Central memory CD4-positive, alpha-beta T cell (primary cell): ENCODE measurements at regions not wholly inside any gene's neighbourhood (a gene's known extent, or its start where the extent isn't known, plus 50 kb on each side); places are given as distances from the start of the nearest gene placed in this dataset.

ENCODE experiments used
- DNase-seq: peaks from one replicate; pipeline ENCODE4 v3.0.0; 2022

DNA sequence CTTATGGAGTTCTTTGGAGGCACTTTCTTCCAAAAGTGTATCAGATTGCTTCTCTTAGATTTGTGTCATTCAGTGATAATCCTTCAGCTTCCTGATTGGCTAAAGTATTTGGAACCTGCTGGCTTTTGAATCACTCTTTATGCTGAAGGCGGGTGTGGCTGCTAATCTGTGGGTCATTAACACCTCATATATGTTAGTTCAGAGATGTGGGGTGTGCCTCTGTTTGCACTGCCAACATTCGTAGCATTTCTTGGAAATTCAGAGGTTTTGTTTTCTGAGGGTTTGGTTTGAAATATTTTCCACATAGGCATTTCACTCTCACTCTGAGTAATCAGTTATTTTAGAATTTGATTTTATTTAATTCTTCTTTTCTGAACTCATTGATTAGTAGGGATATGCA is 1604.4 kb upstream of the ACVR2A start:
- no peak for DNase-seq

DNA sequence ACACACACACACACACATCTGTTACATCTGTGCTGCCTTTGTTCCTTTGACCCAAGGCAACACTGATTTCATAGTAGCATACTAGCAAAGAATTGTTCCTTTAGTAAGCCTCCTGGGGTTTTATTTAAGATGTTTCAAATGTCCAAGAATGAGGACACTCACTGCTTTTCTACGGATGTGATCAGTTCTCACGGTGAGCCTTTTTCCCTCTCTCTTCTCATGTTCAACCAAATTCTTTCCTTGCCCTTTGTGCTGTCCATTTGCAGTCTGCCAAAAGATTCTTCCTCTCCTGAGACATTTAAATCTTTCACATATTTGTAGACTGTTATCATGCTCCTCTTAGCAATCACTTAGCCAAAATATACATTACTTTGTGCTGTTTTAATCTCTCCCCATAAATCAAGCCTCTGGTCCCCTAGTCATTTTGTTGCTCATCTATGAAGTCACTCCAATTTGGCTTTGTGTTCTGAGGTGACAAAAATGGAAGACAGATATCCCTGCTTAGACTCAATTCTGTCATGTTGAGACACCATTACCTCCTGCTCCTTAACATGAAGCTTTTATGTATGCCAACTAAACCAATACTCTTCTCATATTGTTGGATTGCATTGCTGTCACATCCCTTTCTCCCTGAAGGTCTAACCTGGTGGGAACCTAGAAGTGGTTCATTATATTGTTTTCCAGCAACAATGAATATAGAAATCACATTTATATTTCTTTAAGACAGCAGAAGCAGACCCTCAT is 1605.3 kb upstream of the ACVR2A start:
- DNase-seq: no peak

DNA sequence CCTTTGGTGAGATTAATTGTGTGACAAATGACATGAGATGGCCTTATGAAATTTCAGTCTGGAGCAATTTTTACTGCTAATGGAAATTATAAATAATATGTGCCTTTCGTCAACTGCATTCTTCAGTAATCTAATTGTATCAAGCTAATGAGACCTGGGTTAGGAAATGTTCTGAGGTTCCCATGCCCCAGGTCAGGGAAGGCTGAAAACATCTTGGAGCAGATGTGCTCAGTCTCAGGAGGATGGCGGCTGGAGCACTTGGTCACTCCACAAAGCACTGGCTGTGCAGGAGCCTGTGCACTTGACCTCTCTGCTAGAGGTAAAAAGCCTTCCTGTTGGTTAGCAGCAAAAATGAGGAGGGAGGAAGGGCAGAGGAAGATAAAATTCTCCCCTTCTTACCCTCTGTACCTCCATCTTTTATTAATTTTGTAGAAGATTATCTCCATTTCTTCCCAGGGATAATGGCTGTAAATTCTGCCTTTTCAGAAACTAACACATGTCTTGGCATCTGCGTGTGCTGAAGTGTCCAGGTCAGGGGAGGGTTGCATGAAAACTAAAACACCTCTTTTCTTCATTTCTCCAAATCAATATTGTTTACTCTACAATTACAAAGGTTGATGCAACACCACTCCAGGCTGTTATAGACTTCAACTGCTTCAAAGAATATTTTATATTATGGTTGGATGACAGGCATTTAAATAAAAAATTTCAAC is 1606.4 kb upstream of the ACVR2A start:
- DNase-seq: no peak

DNA sequence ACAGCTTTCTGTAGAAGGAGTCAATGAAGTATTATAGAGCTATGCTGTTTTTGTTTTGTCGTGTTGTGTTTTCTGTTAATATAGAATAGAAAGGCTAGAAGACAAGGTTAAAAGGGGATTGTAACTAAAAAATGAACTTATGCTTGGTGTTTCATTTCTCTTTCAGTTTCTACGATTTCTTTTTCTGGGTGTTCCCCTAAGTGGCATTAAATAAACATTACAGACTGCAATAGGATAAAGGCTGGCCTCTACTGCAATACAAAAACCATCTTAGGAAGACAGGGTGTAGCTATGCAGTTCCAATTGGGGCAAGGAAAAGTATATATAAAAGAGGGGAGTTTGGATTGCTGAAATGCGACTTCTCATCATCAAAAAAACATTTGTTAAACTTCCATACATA is 1609.7 kb upstream of the ACVR2A start:
- DNase-seq: no peak

DNA sequence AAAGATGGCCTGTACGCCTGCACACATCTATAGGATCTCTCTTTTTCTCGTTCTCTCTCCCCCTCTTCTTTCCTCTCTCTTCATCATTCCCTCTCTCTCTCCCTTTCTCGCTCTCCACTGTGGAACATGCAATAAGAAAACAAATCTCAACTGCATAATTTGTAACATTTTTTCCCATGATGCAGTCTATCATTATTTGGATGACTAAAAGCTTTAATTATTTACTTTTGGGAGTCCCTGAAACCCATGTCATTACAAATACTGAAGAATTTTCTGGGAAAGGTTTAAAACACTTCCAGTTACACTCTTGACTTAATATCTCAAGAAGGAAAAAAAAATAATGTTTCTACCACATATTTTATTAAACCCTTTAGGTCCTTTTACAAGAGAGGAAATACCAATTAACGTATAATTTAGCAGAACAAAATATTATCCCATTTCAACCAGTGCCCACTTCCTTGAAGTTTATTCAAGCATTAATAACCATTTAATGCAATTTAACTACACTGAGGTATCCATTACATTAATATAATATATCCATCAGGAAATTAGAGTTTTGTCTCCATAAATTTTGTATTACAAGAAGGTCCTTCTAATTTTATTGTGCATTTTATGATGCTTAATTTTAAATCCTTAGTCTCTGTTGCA is 1615.2 kb upstream of the ACVR2A start:
- no peak for DNase-seq

DNA sequence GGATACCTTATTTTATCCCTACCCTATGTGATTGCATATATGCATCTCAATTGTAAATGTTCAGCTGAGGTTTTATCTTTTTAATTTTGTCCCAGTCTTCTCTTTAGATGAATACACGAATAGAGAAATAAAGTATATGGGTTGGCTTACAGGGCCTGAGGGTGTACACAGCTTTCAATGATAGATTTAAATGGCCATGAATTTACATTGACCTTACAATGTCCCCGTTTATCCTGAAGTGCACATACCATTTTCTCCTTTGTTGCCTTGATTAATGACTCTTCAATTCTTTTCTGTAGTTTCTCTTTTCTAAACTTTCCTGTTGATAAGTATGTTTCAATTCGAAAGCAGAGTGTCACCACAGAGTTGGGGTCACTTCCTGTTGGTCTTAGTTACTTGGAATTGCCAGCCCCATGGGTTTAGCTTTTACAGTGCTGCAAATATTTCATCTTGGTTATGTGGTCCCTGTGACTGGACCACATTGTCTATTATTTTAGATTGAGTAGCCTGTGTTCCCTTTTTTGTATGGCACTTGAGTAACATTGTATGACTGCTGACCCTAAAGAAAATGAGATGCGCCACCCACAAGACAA is 1616.3 kb upstream of the ACVR2A start:
- DNase-seq: no peak

DNA sequence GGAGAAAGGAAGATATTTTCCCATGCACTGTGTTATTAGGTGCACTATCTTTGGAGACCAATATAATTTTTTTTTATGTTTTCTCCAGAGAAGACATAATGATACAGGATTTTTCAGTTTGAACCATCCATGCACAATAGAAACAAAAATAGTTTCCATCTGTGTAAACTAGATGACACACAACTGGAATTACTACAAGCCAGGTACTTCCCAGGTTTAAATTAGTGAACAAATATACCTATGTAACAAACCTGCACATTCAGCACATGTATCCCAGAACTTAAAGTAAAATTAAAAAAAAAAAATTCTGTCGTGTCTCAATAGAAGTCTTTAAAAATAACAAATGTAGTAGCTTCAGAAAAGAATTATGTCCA is 1616.8 kb upstream of the ACVR2A start:
- DNase-seq: no peak

DNA sequence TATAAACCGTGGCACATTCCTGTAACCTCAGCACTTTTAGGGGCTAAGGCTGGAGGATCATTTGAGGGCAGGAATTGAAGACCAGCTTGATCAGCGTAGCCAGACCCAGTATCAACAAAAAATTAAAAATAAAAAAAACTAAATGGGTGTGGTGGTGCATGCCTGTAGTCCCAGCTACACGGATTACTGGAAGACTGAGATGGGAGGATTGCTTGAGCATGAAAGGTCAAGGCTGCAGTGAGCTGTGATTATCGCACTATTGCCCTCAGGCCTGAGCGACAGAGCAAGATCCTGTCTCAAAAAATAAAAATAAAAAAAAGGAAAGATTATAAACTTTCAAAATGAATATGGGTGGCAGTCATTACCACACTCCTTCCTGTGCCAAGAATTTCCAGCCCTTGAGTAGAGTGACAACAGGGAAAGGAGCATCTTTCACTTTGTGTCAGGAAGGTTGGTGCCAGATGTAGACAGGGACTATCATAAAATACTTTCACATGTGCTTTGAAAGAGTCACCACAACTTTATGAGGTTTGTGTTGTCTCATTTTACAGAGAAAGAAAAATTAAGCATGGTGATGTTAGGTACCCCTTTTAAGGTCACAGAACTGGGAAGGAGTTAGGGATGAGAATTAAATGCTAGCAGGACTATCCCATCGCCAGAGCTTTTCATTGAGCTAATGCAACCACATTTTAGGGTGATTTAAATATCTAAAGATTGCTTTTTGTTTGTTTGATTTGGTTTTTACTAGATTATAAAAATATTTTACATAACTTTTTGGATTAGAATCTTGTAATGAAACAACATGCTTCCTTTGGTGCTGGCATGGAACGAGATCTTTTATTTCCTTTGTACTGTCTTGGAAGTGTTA is 1617.4 kb upstream of the ACVR2A start:
- no peak for DNase-seq

DNA sequence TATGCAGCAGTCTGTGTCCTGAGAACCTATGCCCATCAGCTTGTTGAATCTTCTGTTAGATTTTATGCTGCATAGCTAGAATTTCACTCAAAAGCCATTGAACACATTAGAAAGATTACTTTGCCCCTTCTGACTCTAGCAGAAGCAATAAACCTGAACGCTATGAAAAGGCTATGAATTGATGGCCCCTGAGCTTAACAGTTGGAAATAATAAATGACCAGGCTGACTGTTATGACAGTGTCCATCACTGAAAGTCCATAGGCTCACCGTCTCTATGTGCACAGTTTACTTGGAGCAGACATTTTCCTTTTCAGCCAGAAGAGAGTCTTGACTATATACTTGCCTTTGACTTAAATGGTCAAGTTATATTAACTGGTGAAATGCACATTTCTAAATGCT is 1618.8 kb upstream of the ACVR2A start:
- DNase-seq: no peak

DNA sequence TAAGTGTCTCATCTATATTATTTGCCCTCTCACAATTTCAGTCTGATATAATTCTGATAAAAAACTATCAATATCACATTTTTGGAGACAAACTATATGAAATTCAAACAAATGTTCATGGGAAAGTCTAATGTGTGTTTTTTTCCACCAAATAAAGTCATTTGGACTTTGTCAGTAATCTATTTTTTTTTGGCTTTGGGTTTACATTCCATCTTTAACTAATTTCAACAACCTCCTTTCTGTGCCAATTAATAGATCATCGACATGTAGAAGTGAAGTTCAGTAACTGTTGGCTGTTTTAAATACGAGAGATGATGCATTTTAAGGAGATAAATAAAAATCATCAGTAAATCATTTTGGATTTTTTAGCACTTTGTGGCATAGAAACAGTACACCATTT is 1623.0 kb upstream of the ACVR2A start:
- no peak for DNase-seq

DNA sequence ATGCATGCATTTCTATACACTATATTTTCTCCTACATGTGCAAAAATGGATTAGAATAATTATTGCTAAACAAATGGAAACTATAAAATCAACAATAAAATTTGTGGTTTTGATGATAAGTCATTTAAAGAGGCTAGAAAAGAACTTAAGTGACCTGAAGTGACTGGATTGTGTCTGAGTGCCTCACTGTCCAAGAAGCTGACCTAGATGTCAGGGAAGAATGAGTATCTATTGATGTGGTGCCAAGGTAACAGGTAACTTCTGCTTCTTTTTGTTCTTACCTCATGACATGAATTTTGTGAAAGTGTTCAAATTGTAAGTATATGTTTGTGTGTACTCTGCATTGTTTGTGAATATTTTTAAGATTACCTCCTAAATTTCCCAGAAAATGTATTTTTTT is 1623.9 kb upstream of the ACVR2A start:
- no peak for DNase-seq

DNA sequence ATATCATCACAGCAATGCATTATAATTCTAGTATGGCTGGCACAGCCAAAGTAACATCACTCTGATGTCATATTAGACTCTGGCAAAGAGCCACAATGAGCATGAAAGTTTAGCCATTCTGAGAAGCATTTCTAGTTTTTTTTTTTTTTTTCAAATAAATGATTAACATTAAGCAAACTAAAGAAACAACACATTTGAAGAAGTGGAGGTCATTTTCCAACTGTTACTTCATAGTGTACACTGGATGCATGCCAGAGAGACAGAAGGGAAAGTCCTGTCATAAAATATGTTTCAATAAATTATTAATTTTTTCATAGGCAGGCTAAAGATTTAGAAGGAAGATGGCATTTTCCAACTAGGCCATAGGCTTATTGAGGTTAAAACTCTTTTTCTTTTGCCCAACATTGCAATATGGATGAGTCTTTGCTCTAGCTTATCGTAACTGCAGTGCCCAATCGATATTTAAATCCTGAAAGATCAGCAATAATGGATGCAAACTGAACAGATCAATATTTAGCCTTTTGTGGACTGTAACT is 1630.4 kb upstream of the ACVR2A start:
- DNase-seq: no peak

DNA sequence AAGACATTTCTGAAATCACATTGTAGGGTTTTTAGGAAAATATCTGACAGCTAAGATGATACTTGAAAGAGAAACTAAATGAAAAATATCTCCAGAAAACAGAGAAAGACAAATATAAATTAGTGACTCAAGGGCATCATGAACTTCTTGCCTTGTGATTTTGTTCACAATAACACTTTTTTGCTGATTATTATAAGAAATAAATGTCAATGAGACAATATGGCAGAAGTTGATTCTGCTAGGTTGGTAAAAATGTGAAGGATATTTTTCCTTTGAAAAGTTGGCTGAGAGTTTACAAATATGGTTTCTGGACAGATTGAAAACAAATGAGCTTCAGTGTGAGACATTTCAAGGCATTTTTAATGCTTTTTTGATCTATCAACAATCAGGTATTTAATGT is 1631.2 kb upstream of the ACVR2A start:
- DNase-seq: no peak

DNA sequence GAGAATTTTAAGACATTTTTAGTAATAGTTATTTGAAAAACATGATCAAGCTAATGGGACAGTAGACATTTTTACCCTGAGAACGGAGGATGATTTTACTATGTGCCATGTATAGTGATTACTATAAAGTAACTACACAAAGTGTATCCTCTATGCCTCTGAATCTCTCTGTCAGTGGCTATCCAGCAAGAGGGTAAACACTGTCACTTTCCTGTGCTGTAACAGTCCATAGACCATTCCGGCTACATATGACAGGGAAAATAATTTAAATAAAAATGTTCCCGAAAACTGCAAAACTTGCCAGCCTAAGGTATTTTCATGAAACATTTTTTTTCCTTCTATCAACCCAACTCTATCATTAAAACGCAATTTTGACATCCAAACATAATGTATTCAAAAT is 1632.2 kb upstream of the ACVR2A start:
- DNase-seq: no peak

DNA sequence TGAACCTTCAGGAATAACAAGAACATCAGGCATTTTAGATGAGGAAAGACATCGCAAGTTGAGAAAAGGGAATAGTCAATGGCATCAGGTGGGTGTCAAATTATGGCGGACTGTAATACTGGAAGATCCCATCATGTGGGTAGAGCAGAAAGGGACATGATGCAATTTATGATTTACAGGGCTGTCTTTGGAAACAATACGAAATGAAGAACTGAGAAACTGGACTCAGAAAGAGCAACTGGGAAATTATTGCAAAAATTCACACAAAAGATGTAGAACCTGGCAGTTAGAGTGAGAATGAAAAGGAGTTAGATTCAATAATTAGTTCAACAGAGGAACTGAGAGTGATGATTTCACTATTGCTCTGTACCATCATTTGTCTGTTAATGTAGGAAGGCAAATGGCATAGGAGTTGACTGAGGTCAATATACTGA is 1635.0 kb upstream of the ACVR2A start:
- no peak for DNase-seq

DNA sequence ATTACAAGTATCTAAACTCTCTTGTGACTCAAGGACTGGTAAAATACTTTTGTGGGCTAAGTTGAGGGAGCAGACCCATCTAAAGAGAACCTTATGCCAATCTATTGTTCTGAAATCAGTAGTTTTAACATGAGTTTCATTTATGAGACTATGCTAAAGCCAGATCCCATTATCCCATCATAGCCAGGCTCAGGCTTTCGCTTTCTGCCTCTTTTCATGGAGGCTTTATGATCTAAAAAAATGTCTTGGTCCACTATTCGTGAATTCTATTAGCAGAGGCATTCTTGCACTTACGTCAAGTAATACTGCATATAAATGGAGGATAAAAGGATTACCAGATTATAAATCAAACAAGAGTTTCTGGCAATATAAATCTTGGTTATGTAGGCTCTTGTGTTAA is 1636.9 kb upstream of the ACVR2A start:
- DNase-seq: no peak

DNA sequence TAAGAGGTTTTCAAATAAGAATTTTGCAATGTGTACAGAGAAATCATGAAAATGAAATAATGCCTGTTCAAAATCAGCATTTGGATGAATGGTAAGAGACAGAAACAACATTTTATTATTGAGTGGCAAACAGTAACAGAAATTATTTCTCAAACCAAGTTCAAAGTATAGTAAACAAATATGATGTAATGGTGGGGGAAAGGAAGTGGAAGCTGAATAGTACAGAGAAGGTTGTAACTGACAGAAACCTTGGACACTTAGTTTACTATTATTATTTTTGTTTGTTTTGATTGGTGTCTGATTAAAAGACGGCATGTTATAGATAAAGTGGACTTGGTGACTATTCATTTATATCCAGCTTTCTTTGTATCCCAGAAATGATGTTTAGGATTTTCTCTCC is 1637.4 kb upstream of the ACVR2A start:
- DNase-seq: no peak

DNA sequence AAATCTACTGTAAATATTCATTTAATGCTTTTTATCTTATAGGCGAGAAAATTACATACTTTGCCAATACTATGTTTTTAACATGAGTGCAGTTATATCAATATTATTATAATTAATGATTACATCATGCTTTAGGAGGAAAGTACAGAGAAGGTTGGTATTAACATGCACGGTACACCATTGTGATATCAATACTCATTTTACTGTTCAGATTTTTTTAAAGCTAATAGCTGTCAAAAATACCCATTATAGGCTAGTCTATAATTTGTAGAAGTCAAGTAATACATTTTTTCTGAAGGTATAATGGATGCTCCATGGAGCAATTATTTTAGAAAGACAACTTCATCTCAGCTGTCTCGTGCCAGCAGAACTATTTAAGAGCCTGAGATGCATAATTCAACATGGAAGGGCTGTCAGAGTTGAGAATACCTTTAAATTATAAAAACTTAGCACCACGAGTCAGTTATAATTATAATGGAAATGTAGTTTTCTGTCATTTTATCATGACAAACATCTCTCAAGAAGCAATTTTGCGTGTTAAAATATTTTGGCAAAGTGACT is 1641.7 kb upstream of the ACVR2A start:
- no peak for DNase-seq

DNA sequence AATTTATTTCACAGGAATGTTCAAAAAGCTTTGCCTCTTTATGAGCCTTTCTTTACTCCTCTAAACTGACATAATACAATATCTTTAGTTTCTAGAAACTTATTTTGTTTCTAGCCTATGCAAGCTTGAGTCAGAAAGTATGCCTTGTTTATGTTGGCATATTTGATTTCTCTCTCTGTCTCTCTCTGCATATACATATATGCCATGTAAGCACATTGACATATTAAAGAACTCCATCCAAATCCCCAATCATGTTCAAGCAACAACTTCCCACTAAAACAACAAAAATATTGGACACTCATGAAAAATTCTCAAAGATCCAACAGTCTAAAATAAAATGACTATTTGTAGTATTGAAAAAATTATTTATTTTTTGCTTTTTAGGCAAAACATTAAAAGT is 1651.2 kb upstream of the ACVR2A start:
- no peak for DNase-seq

DNA sequence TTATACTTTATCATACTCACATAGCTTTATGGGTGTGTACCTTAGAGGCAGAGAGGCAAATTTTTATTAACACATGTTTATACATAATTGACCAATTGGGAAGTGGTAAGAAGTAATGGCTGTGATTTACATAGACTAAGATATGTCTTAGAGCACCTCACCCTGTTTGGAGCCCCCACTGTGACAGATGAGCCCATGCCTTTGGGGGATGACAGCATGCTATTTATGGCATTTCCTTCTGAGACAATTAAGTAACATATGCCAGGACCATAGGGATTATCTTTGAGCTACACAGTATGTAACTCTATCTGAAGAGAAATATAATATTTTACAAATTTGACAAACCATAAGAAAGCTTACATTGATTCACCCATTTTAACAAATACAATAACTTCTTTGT is 1655.3 kb upstream of the ACVR2A start:
- no peak for DNase-seq

DNA sequence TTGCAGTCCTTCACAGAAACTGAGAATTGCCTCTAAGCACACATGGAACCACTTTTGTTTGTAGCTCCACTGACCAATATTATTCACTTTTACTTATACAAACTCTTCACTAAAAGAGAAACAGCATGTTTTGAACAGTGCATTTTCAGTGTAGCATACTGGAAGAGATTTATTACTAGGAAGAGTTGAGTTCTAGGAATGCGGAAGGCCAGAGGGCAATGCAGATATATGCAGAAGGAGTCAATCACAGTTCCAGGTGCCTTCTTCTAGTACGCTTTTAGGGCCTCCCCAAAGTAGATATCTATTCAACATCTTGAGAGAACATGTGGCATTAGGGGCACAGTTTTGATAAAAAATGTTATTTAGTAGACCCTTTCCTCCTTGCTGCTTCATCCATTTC is 1654.0 kb upstream of the ZEB2 start:
- DNase-seq: no peak

DNA sequence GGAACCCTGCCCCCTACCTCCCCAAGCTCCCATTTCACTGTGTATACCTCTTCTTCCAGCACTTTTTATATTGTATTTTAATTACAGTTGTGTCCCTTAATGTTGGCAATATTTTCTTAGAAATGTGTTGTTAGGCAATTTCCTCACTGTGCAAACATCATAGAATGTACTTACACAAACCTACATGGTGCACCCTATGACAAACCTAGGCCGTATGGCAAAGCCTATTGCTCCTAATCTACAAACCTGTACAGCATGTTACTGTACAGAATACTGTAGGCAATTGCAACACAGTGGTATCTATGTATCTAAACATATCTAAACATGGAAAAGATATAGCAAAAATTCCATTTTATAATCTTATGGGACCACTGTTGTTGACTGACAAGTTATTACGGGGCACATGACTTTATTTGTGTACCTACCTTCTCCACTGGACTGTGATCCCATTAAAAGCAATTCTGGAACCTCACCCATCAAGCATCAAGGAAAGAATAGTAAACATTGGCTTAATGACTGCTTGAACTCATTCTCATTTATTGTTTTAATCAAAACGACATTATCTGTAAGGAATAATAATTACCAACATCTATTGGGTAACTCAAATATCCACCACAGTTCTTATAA is 1641.5 kb upstream of the ZEB2 start:
- DNase-seq: no peak
